ENCODE measurements at regions not wholly inside any gene's neighbourhood (a gene's known extent, or its start where the extent isn't known, plus 50 kb on each side); places are given as distances from the start of the nearest gene placed in this dataset.

- no peak for TF ChIP-seq CREB1 (CRISPR knock-in tag; IDR thresholded peaks at IDR 0.05; ENCODE audit: low read depth)
- no peak for TF ChIP-seq CTCF (conservative IDR thresholded peaks at IDR 0.05; ENCODE audit: low read depth in 2 of 2)
- TF ChIP-seq EZH2phosphoT487 (IDR thresholded peaks at IDR 0.05; ENCODE audit: unreplicated experiment), result no peak
- no peak for TF ChIP-seq JUNB (IDR thresholded peaks at IDR 0.05; ENCODE audit: unreplicated experiment)
- TF ChIP-seq POLR2AphosphoS5 (IDR thresholded peaks at IDR 0.05; ENCODE audit: low read depth), result no peak
Observed at GRCh38 chr5:2403296-2403695, 348.2 kb downstream of the IRX2 start.

All from GM23338 (cell line).